CD4-positive, alpha-beta T cell (primary cell): ENCODE measurements at regions not wholly inside any gene's neighbourhood (a gene's known extent, or its start where the extent isn't known, plus 50 kb on each side); places are given as distances from the start of the nearest gene placed in this dataset.

ENCODE experiments used
- ATAC-seq: fragments of 200-7000 bp; cut with Tn5 transposase; one replicate; pipeline ENCODE4 v1.10.0; 2022; ENCODE audit warnings: mild to moderate bottlenecking; ENCODE audit not compliant: poor library complexity
- CTCF ChIA-PET: fragments of 350-600 bp; sonication (Branson Sonifier 250); formaldehyde crosslinking; loops from one replicate; lab custom pipeline; 2021; ENCODE audit warnings: antibody characterized with exemption, inconsistent platforms; lab: Charles Lee
- POLR2A ChIA-PET: fragments of 350-600 bp; sonication (Branson Sonifier 250); formaldehyde crosslinking; loops from one replicate; lab custom pipeline; 2021; ENCODE audit warnings: antibody characterized with exemption, inconsistent platforms; lab: Charles Lee
- DNase-seq, 14 experiments: peaks; one replicate each; pipeline ENCODE4 v3.0.0-alpha.2; 2013 to 2020; ENCODE audit warnings: mixed read lengths in 2 of 14
- H3K27ac ChIP-seq, 2 donors: one replicate each; pipeline versions ENCODE4 v1.5.1 to v1.7.0; 2013; ENCODE audit warnings: low read length in 2 of 2, low read depth in 1 of 2, mild to moderate bottlenecking in 1 of 2
- H3K27me3 ChIP-seq, 2 experiments: 1 replicate in 1 of 2; 2 replicates in 1 of 2; pipeline versions ENCODE4 v1.6.1 to v1.7.0; 2013; ENCODE audit warnings: low read length in 2 of 2, control low read depth in 1 of 2, mild to moderate bottlenecking in 1 of 2, moderate library complexity in 1 of 2; ENCODE audit not compliant: insufficient read depth in 2 of 2, control insufficient read depth in 1 of 2
- H3K36me3 ChIP-seq: one replicate; pipeline ENCODE4 v1.6.1; 2013; ENCODE audit warnings: low read length, control low read depth; ENCODE audit not compliant: insufficient read depth
- H3K4me1 ChIP-seq: one replicate; pipeline ENCODE4 v1.6.1; 2013; ENCODE audit warnings: low read length, control low read depth; ENCODE audit not compliant: insufficient read depth
- H3K4me3 ChIP-seq: one replicate; pipeline ENCODE4 v1.5.1; 2013; ENCODE audit warnings: mild to moderate bottlenecking, low read length, moderate library complexity
- H3K9me3 ChIP-seq, 2 experiments: 1 replicate in 1 of 2; 2 replicates in 1 of 2; pipeline versions ENCODE4 v1.6.1 to v1.7.0; 2013; ENCODE audit warnings: low read length in 2 of 2, mild to moderate bottlenecking in 2 of 2, control low read depth in 1 of 2, moderate library complexity in 1 of 2; ENCODE audit not compliant: control insufficient read depth in 1 of 2, insufficient read depth in 1 of 2
- H3K27ac Mint-ChIP-seq: one replicate; pipeline ENCODE4 v1.8.0; 2020; ENCODE audit warnings: mixed read lengths
- H3K27me3 Mint-ChIP-seq: one replicate; pipeline ENCODE4 v1.8.0; 2021; ENCODE audit warnings: mixed read lengths
- H3K36me3 Mint-ChIP-seq: one replicate; pipeline ENCODE4 v1.8.0; 2021; ENCODE audit warnings: low read depth, mixed read lengths
- H3K4me1 Mint-ChIP-seq: one replicate; pipeline ENCODE4 v1.8.0; 2021; ENCODE audit warnings: low read depth, mixed read lengths
- H3K4me3 Mint-ChIP-seq: one replicate; pipeline ENCODE4 v1.8.0; 2020; ENCODE audit warnings: mild to moderate bottlenecking, mixed read lengths
- H3K9me3 Mint-ChIP-seq: one replicate; pipeline ENCODE4 v1.8.0; 2020; ENCODE audit warnings: mixed read lengths
- intact Hi-C, 2 experiments: fragments of 100-400 bp; cut with DNase I in 1 of 2; cut with micrococcal nuclease in 1 of 2; formaldehyde crosslinking; loops; one replicate each; pipeline versions ENCODE4 v1.15.1 to v1.9.0; 2023 to 2025; cut with DNase I, micrococcal nuclease
- TF ChIP-seq, protein P1 (sequence below): fragments of 200-600 bp; IDR thresholded peaks from one replicate; pipeline ENCODE4 v1.8.0; 2022; ENCODE audit warnings: antibody characterized with exemption, mild to moderate bottlenecking

GRCh38 chr6:16067568-16067967, 61.3 kb upstream of the MYLIP start:
- Mint-ChIP-seq H3K4me1 (no peaks in the 10 kb centered on the region), H3K27ac (no peak overlapping the region), H3K4me3 (no peak overlapping the region), H3K36me3 (no peaks in the 10 kb centered on the region), H3K9me3 (no peaks in the 10 kb centered on the region), H3K27me3 (peaks cover 6% of the 10 kb centered on the region)
- ChIA-PET CTCF (no interaction called here), POLR2A (no interaction called here)
- no peak overlapping the region for H3K4me3 ChIP-seq
- H3K4me1 ChIP-seq: no peaks in the 10 kb centered on the region
- no peak for ATAC-seq
- no peaks in the 10 kb centered on the region for H3K36me3 ChIP-seq
- H3K27me3 ChIP-seq: peaks cover 0 to 2% of the 10 kb centered on the region in 2 experiments
- no peak overlapping the region for H3K27ac ChIP-seq
- TF ChIP-seq, protein P1, sequence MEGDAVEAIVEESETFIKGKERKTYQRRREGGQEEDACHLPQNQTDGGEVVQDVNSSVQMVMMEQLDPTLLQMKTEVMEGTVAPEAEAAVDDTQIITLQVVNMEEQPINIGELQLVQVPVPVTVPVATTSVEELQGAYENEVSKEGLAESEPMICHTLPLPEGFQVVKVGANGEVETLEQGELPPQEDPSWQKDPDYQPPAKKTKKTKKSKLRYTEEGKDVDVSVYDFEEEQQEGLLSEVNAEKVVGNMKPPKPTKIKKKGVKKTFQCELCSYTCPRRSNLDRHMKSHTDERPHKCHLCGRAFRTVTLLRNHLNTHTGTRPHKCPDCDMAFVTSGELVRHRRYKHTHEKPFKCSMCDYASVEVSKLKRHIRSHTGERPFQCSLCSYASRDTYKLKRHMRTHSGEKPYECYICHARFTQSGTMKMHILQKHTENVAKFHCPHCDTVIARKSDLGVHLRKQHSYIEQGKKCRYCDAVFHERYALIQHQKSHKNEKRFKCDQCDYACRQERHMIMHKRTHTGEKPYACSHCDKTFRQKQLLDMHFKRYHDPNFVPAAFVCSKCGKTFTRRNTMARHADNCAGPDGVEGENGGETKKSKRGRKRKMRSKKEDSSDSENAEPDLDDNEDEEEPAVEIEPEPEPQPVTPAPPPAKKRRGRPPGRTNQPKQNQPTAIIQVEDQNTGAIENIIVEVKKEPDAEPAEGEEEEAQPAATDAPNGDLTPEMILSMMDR: no peak
- H3K9me3 ChIP-seq: no peaks in the 10 kb centered on the region
- no peak for DNase-seq
- intact Hi-C loops: no loop called here

DNA sequence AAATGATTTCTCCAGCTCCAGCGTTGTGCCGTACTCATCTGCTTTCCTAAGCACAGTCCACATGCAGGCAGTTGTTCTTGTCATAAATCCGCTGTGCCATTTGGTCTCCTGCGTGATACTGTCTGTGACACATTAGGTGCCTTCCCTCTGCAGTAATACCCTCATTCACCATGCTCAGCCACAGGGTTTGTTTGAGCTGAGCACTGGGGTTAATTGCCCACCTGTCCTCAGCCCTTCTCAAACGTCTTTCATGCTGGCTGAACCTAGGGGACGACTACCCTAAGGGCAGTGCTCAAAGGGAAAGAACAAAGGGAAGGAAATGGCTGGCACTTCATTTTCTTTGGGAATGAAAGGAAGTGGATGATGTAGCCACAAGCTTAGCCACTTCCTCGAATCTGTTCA, 64.2 kb upstream of the MYLIP start:
- intact Hi-C loops: no loop called here
- no peaks in the 10 kb centered on the region for H3K9me3 ChIP-seq
- TF ChIP-seq, protein P1: no peak
- no peak for DNase-seq
- Mint-ChIP-seq H3K4me3 (no peak overlapping the region), H3K9me3 (no peaks in the 10 kb centered on the region), H3K27me3 (peaks cover 6% of the 10 kb centered on the region), H3K27ac (no peak overlapping the region), H3K36me3 (no peaks in the 10 kb centered on the region), H3K4me1 (no peaks in the 10 kb centered on the region)
- ATAC-seq: no peak
- ChIA-PET POLR2A (no interaction called here), CTCF (no interaction called here)
- no peaks in the 10 kb centered on the region for H3K27me3 ChIP-seq
- no peak overlapping the region for H3K27ac ChIP-seq
- H3K4me1 ChIP-seq: no peaks in the 10 kb centered on the region
- no peak overlapping the region for H3K4me3 ChIP-seq
- H3K36me3 ChIP-seq: no peaks in the 10 kb centered on the region

DNA sequence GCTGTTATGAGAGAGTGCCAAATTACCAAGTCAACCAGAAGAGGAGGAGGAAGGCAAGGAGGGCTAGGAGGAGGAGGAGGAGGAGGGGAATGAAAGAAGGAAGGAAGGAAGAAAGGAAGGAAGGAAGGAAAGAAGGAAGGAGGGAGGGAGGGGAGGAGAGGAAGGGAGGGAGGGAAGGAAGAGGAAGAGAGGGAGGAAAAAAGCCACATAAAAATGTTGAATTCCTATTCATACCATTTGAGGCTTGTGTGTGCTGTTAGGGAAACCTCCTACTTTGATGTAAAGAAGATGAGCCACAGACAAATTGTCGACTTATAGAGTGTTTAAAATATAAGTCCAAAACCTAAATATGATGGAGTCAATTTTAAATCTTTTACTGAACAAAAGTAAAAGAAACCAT, 65.3 kb upstream of the MYLIP start:
- TF ChIP-seq, protein P1: no peak
- Histone ChIP-seq H3K9me3 (no peaks in the 10 kb centered on the region), H3K27ac (no peak overlapping the region), H3K27me3 (no peaks in the 10 kb centered on the region), H3K4me1 (no peaks in the 10 kb centered on the region), H3K36me3 (no peaks in the 10 kb centered on the region), H3K4me3 (no peak overlapping the region)
- Mint-ChIP-seq H3K27ac (no peak overlapping the region), H3K27me3 (peaks cover 6% of the 10 kb centered on the region), H3K4me3 (no peak overlapping the region), H3K36me3 (no peaks in the 10 kb centered on the region), H3K4me1 (no peaks in the 10 kb centered on the region), H3K9me3 (no peaks in the 10 kb centered on the region)
- ChIA-PET CTCF (no interaction called here), POLR2A (no interaction called here)
- DNase-seq (no peak), ATAC-seq (no peak)
- intact Hi-C loops: no loop called here
